ENCODE measurements at regions not wholly inside any gene's neighbourhood (a gene's known extent, or its start where the extent isn't known, plus 50 kb on each side); places are given as distances from the start of the nearest gene placed in this dataset.

DNA sequence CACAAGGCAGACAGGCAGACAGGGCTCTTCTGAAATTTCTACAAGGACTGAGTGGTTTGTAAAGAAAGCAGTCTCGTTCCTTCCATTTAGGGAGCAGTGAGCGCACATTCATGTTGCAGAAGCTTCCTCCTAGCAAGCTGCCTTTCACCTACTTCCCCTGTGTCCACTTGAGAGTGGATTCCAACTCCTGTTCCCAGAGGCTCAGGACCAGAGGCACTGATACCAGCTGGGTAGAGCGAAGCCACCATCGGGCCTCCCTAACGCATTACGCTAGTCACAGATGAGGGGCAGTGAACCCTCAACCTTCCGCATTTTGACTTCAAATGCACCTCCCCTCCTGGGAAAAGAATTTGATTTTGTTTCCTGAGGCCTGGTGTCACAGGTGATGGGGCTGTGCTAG lies 215.8 kb downstream of the SIPA1L2 start:
- DNase-seq, result no peak

DNA sequence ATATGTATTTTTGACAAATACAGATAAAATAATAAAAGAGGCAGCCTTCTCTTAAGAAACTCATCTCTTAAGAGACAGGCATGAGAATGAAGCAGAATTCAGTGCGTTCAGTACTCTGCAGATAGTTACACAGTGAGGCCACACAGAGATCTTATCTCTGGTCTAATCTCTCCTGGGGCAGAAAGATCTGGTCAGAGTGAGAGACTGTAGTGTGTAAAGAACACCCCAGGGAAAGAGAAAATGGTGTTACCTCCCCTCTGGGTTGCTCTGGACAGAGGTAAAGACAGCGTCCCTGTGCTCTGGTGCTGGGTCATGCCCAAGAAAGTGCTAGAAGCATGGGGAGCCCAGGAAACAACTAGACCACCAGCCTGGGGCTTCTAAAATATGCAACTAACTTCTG lies 216.3 kb downstream of the SIPA1L2 start:
- no peak for DNase-seq

GRCh38 chr1:232409584-232409983 lies 220.3 kb downstream of the SIPA1L2 start:
- no peak for DNase-seq

GRCh38 chr1:232407120-232407519 lies 222.8 kb downstream of the SIPA1L2 start:
- DNase-seq, result no peak

GRCh38 chr1:232405781-232406180 lies 224.2 kb downstream of the SIPA1L2 start:
- DNase-seq, result no peak

GRCh38 chr1:232404981-232405731 lies 224.8 kb downstream of the SIPA1L2 start:
- DNase-seq, result no peak

GRCh38 chr1:232404227-232404626 lies 225.7 kb downstream of the SIPA1L2 start:
- no peak for DNase-seq

DNA sequence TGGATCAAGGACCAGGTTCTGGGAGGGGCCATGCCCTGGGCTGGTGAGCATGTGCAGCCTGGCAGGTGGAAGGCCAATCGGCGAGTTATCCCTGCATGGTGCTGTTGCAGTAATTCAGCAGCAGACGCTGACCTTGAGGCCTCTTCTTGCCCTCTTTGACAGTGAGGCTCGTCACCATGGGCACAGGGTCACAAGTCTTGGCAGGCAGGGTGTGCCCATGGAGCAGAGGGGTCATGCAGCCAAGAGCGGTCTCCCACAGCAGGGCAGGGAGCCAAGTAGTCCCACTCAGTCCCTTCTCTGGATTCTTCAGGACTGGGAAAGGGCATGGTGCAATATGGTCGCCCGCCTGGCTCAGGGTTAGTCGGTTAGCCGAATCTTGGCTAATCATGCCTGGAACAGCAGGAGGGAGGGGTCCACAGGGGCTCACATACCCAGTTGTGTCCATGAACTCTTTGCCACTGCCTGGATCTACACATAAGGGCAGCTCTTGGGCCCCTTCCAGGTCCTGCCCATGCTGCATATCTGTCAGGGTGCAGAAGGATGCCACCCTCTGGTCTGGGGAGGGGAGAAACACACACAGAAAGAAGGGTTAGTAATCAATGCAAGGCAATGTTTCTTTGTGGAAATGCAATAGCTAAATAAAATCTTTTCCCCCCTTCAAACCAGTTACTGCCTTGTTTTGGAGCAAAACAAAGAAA lies 226.8 kb downstream of the SIPA1L2 start:
- DNase-seq, result no peak

DNA sequence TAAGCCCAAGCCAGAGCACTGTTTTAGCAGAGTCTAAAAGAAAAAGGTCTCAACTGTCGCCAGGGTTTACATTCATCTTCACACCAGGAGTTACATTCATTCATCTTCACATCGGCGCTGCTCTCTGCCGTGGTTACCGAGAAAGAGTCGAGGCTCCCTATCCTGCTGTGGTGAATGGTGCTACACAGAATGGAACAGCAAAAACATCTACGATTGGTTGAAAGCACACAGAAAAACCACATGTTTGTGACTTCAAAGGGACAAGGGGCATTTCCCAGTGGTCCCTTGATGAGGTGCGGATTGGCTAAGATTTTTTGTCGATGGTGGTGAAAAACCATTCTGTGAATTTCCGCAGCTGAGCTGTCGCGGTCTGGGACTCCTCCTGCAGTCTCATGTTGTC lies 231.1 kb downstream of the SIPA1L2 start:
- no peak for DNase-seq

GRCh38 chr1:232393444-232394146 lies 236.3 kb downstream of the SIPA1L2 start:
- no peak for DNase-seq

DNA sequence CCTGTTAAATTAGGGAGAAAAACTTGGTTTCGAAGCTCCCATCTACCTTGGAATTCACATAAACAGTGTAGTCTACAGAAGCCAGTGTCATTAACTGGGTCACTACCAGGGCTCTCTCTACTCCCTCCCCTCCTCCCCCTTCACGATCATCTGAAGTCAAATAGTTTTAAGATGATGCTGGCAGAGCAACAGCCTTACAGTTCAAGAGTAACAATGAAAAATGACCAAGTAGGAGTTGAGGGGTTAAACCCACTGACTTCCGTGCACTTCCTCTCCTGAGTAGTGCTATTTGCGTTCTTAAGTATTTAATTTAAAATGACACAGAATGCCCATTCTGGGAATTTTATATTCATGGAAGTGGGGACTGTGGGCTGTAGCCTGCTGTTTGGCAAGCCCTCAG lies 236.9 kb downstream of the SIPA1L2 start:
- DNase-seq, result peak; percentile 35

- no peak for DNase-seq
These were observed 239.3 kb downstream of the SIPA1L2 start for GRCh38 chr1:232390590-232390989.

GRCh38 chr1:232389744-232390143 lies 240.2 kb downstream of the SIPA1L2 start:
- no peak for DNase-seq

DNA sequence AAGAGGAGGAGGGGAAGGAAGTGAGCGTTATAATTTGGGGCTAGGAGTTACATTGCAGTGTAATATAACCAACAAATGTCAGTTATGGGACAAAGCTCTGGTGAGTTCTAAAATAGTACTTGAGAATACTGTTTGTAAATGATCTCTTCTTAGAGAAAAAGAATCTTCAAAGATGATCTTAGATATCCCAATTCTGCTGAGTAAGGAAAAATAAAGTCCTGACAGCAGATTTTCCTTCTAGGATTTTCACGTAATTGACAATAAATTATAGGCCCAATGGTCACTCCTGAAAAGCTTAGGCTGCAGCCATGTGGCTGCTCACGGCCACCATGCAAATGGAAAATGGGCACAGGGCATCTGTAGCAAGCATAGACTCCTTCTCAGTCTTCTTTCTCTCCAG lies 241.6 kb downstream of the SIPA1L2 start:
- no peak for DNase-seq

- no peak for DNase-seq
These were observed 243.0 kb downstream of the SIPA1L2 start for GRCh38 chr1:232386721-232387510.

DNA sequence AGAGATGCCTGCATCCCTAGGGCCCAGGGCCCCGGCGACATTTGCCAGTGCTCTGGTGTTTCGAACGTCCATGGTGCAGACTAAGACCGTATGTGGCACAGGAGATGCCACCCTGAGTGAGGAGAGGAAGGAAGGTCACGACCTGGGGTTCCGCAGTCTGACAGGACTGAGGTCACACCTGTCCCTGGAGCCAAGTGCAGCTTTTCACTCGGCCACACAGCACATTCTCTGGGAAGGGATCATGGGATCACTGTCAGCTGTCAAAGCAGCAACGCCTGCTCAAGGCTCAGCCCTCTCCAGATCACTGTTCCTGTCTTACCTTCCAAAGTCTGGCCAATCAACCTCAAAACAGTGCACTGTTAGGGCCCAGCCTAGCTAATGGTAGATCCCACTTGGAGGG lies 243.6 kb downstream of the SIPA1L2 start:
- no peak for DNase-seq

DNA sequence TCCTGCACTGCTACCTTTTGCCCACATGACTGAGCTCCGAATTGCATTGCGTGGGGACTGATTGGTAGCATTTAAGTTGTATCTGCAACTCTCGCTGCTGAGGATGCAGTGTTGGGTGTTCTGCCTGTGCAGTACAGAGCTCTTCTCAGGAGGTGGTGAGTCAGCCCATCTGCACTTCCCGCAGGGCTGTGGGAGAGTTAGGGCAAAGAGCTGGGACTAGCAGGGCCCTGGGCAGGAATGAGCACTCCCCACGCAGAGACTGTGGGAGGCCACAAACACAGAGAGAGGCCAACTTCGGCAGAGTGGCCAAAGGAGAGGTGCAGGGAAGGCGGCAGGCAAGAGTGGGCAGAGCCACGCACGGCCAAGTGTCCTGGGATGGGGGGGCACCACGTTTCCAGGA lies 244.7 kb downstream of the SIPA1L2 start:
- peak; percentile 69 for DNase-seq

GRCh38 chr1:232384171-232384883 lies 245.6 kb downstream of the SIPA1L2 start:
- DNase-seq, result no peak

DNA sequence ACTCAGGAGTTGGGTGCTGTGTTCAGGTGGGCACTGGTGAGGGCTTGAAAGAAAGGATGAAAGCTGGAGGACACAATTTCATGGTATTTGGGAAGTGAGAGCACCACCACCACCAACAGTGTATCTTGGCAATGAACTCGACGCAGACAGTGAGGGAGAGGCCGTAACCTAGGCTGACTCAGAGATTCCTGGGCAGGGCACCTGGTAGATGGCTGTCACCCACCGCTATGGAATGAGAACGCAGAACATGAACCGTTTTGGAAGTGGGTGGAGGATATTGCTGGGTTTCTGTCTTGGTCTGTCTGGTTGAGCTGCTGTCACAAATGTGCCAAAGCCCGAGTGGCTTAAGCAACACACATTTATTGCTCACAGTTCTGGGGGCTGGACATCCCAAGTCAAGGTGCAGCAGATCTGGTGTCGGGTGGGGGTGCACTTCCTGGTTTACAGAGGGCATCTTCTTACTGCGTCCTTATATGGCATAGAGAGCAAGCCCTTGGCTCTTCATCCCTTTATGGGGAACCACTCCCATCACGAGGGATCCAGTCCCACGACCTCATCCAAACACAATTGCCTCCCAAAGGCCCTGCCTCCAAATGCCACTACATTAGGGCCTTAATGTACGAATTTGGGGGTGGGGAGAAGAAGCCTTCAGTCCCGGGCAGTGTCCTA lies 246.3 kb downstream of the SIPA1L2 start:
- peak; percentile 38 for DNase-seq

- DNase-seq, result no peak
These were observed 247.3 kb downstream of the SIPA1L2 start for GRCh38 chr1:232382671-232383070.

DNA sequence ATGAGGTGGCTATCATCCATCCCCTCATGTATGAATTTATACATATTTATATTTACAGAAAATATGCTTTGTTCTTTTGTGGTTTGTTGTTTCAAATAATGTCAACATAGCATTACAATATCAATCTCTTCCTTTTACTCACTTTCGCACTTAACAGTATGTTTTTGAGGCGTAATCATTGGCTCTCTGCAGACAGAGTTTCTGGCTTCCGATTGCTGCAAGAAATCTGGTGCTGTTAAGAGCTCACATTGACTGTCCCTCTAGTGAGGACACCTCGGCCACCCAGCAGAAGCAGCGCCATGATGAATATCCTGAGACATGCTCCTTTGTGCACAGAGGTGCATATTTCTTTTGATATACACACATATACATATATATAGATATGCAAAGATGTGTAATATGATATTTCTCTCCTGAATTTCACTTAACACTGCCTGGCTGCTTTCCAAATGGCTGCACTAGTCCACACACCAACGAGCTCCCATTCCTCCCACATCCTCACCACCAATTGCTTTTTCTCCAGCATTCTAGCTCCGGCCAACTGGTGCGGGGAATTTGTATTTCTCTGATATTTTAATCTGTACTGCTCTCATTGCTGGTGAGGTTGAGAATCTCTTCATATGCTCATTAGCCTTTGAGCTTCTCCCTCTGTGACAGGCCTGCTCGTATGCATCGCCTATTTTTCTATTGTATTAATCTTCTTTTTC lies 248.4 kb downstream of the SIPA1L2 start:
- DNase-seq, result no peak
